Type B pancreatic cell (in vitro differentiated cells): ENCODE measurements at regions not wholly inside any gene's neighbourhood (a gene's known extent, or its start where the extent isn't known, plus 50 kb on each side); places are given as distances from the start of the nearest gene placed in this dataset.

Experiments used
- DNase-seq: peaks from one replicate; pipeline ENCODE4 v3.0.0; 2021; ENCODE audit warnings: mixed read lengths; ENCODE audit not compliant: unreplicated experiment; ENCODE audit errors: extremely low spot score
- H3K27ac Mint-ChIP-seq: 2 replicates; pipeline ENCODE4 v1.8.0; 2021; ENCODE audit warnings: mild to moderate bottlenecking, mixed read lengths
- H3K27me3 Mint-ChIP-seq: 2 replicates; pipeline ENCODE4 v1.8.0; 2021; ENCODE audit warnings: mixed read lengths
- H3K36me3 Mint-ChIP-seq: 2 replicates; pipeline ENCODE4 v1.8.0; 2021; ENCODE audit warnings: mixed read lengths
- H3K4me1 Mint-ChIP-seq: one replicate; pipeline ENCODE4 v1.8.0; 2021; ENCODE audit warnings: mixed read lengths; ENCODE audit not compliant: unreplicated experiment
- H3K4me3 Mint-ChIP-seq: 2 replicates; pipeline ENCODE4 v1.8.0; 2021; ENCODE audit warnings: mild to moderate bottlenecking, mixed read lengths
- H3K9me3 Mint-ChIP-seq: 2 replicates; pipeline ENCODE4 v1.8.0; 2021; ENCODE audit warnings: mixed read lengths
- CTCF ChIP-seq: fragments of 200-600 bp; sonication (generic); conservative IDR thresholded peaks from 2 replicates; pipeline ENCODE4 v1.5.0; 2021; ENCODE audit warnings: antibody characterized with exemption, mild to moderate bottlenecking

GRCh38 chr5:167155387-167156005 lies 1135.9 kb upstream of the WWC1 start:
- no peak for DNase-seq
- Mint-ChIP-seq H3K4me3 (no peak overlapping the region), H3K36me3 (no peaks in the 10 kb centered on the region), H3K9me3 (no peaks in the 10 kb centered on the region), H3K27ac (no peak overlapping the region), H3K4me1 (no peaks in the 10 kb centered on the region), H3K27me3 (peaks cover 4% of the 10 kb centered on the region)
- no peak for TF ChIP-seq CTCF

- H3K27me3 Mint-ChIP-seq, result peaks cover 4% of the 10 kb centered on the region
- H3K4me1 Mint-ChIP-seq, result no peaks in the 10 kb centered on the region
- TF ChIP-seq CTCF, result no peak
- no peak overlapping the region for H3K27ac Mint-ChIP-seq
- no peaks in the 10 kb centered on the region for H3K36me3 Mint-ChIP-seq
- H3K4me3 Mint-ChIP-seq, result no peak overlapping the region
- no peaks in the 10 kb centered on the region for H3K9me3 Mint-ChIP-seq
- DNase-seq, result no peak
Measured at GRCh38 chr5:167156446-167156845, 1135.0 kb upstream of the WWC1 start.

- no peaks in the 10 kb centered on the region for H3K9me3 Mint-ChIP-seq
- no peak for TF ChIP-seq CTCF
- H3K4me3 Mint-ChIP-seq, result no peak overlapping the region
- H3K4me1 Mint-ChIP-seq, result no peaks in the 10 kb centered on the region
- DNase-seq, result no peak
- no peaks in the 10 kb centered on the region for H3K36me3 Mint-ChIP-seq
- H3K27ac Mint-ChIP-seq, result no peak overlapping the region
- H3K27me3 Mint-ChIP-seq, result peaks cover 4% of the 10 kb centered on the region
Measured at GRCh38 chr5:167158588-167158987, 1132.9 kb upstream of the WWC1 start.

GRCh38 chr5:167160388-167160787 lies 1131.1 kb upstream of the WWC1 start:
- H3K27ac Mint-ChIP-seq, result no peak overlapping the region
- DNase-seq, result no peak
- H3K4me3 Mint-ChIP-seq, result no peak overlapping the region
- no peak for TF ChIP-seq CTCF
- H3K36me3 Mint-ChIP-seq, result no peaks in the 10 kb centered on the region
- no peaks in the 10 kb centered on the region for H3K4me1 Mint-ChIP-seq
- no peaks in the 10 kb centered on the region for H3K9me3 Mint-ChIP-seq
- peaks cover 4% of the 10 kb centered on the region for H3K27me3 Mint-ChIP-seq

- no peak overlapping the region for H3K27ac Mint-ChIP-seq
- H3K36me3 Mint-ChIP-seq, result no peaks in the 10 kb centered on the region
- H3K27me3 Mint-ChIP-seq, result peaks cover 3% of the 10 kb centered on the region
- TF ChIP-seq CTCF, result no peak
- H3K9me3 Mint-ChIP-seq, result no peaks in the 10 kb centered on the region
- H3K4me1 Mint-ChIP-seq, result no peaks in the 10 kb centered on the region
- no peak for DNase-seq
- no peak overlapping the region for H3K4me3 Mint-ChIP-seq
Measured at GRCh38 chr5:167166696-167167095, 1124.7 kb upstream of the WWC1 start.
